ENCODE measurements at regions not wholly inside any gene's neighbourhood (a gene's known extent, or its start where the extent isn't known, plus 50 kb on each side); places are given as distances from the start of the nearest gene placed in this dataset.

GRCh38 chr2:65778137-65778536 is 345.7 kb upstream of the SPRED2 start:
- no peak for TF ChIP-seq GABPA (IDR thresholded peaks at IDR 0.05; ENCODE audit: low read depth)
- no peak for TF ChIP-seq CTCF (IDR thresholded peaks at IDR 0.05; ENCODE audit: insufficient read depth, low read length)

Measured in HL-60 (cell line).